Muscle of leg (tissue), 3 donors: ENCODE measurements at regions not wholly inside any gene's neighbourhood (a gene's known extent, or its start where the extent isn't known, plus 50 kb on each side); places are given as distances from the start of the nearest gene placed in this dataset.
"Not testable (repeated sequence)": the region's sequence is repeated elsewhere in the genome, so short reads cannot be mapped to it uniquely, and the experiment has no call there.

Experiments used
- DNase-seq: peaks from one replicate; pipeline ENCODE4 v3.0.0; 2013
- H3K27ac ChIP-seq: one replicate; pipeline ENCODE4 v1.5.1; 2013; ENCODE audit warnings: mild to moderate bottlenecking, low read length, control low read depth
- H3K27me3 ChIP-seq: one replicate; pipeline ENCODE4 v1.6.1; 2013; ENCODE audit warnings: low read length; ENCODE audit not compliant: control insufficient read depth, insufficient read depth
- H3K36me3 ChIP-seq: one replicate; pipeline ENCODE4 v1.6.1; 2013; ENCODE audit warnings: low read length; ENCODE audit not compliant: control insufficient read depth, insufficient read depth
- H3K4me1 ChIP-seq: one replicate; pipeline ENCODE4 v1.6.1; 2013; ENCODE audit warnings: low read length; ENCODE audit not compliant: control insufficient read depth, insufficient read depth
- H3K4me3 ChIP-seq: one replicate; pipeline ENCODE4 v1.5.1; 2013; ENCODE audit warnings: low read length, control low read depth
- H3K9me3 ChIP-seq: replicated peaks from 2 replicates; pipeline ENCODE4 v1.6.1; 2013; ENCODE audit warnings: low read depth, low read length; ENCODE audit not compliant: control insufficient read depth
- WGBS: methylation state at CpG from one replicate; pipeline ENCODE4 v1.1.5; 2013; ENCODE audit warnings: missing lambda C conversion rate; ENCODE audit not compliant: insufficient coverage; 5-methylcytosine and 5-hydroxymethylcytosine counted together

GRCh38 chr1:217053676-217054075 is 330.4 kb upstream of the ESRRG start:
- H3K36me3 ChIP-seq = no peaks in the 10 kb centered on the region
- H3K9me3 ChIP-seq = peaks cover 3% of the 10 kb centered on the region
- peak; percentile 77 for DNase-seq
- no peak overlapping the region for H3K4me3 ChIP-seq
- peak overlapping the region; percentile 57 for H3K27ac ChIP-seq
- 75% methylated on average over 3 of the region's 3 CpGs for WGBS
- H3K27me3 ChIP-seq = no peaks in the 10 kb centered on the region
- peaks cover 3% of the 10 kb centered on the region for H3K4me1 ChIP-seq

- WGBS = no CpG with 5 or more reads among the region's 2 CpGs
- H3K36me3 ChIP-seq = peaks cover 7% of the 10 kb centered on the region
- no peaks in the 10 kb centered on the region for H3K9me3 ChIP-seq
- no peak for DNase-seq
- no peak overlapping the region for H3K27ac ChIP-seq
- H3K4me1 ChIP-seq = peaks cover 3% of the 10 kb centered on the region
- H3K27me3 ChIP-seq = no peaks in the 10 kb centered on the region
- no peak overlapping the region for H3K4me3 ChIP-seq
These were observed 329.4 kb upstream of the ESRRG start for GRCh38 chr1:217052626-217053025.

GRCh38 chr1:217052196-217052595 is 329.0 kb upstream of the ESRRG start:
- H3K36me3 ChIP-seq = peaks cover 7% of the 10 kb centered on the region
- no peak overlapping the region for H3K27ac ChIP-seq
- no peak overlapping the region for H3K4me3 ChIP-seq
- H3K4me1 ChIP-seq = peaks cover 3% of the 10 kb centered on the region
- DNase-seq = no peak
- H3K9me3 ChIP-seq = no peaks in the 10 kb centered on the region
- H3K27me3 ChIP-seq = no peaks in the 10 kb centered on the region
- WGBS = no CpG with 5 or more reads among the region's 2 CpGs

GRCh38 chr1:217049721-217050120 is 326.5 kb upstream of the ESRRG start:
- Histone ChIP-seq H3K4me3 (no peak overlapping the region), H3K4me1 (peaks cover 8% of the 10 kb centered on the region), H3K27ac (no peak overlapping the region), H3K9me3 (no peaks in the 10 kb centered on the region), H3K27me3 (no peaks in the 10 kb centered on the region), H3K36me3 (peaks cover 7% of the 10 kb centered on the region)
- WGBS = 25% methylated on average over 1 of the region's 2 CpGs
- DNase-seq = no peak

GRCh38 chr1:217049081-217049480 is 325.9 kb upstream of the ESRRG start:
- Histone ChIP-seq H3K4me1 (peaks cover 8% of the 10 kb centered on the region), H3K27me3 (no peaks in the 10 kb centered on the region), H3K27ac (no peak overlapping the region), H3K9me3 (no peaks in the 10 kb centered on the region), H3K36me3 (peaks cover 7% of the 10 kb centered on the region), H3K4me3 (no peak overlapping the region)
- no CpG with 5 or more reads among the region's 1 CpG for WGBS
- no peak for DNase-seq

GRCh38 chr1:217048104-217048707 is 325.0 kb upstream of the ESRRG start:
- H3K4me1 ChIP-seq = peaks cover 6% of the 10 kb centered on the region
- no peaks in the 10 kb centered on the region for H3K27me3 ChIP-seq
- H3K36me3 ChIP-seq = peaks cover 7% of the 10 kb centered on the region
- no peak overlapping the region for H3K4me3 ChIP-seq
- H3K9me3 ChIP-seq = no peaks in the 10 kb centered on the region
- H3K27ac ChIP-seq = no peak overlapping the region
- DNase-seq = no peak
- 67% methylated on average over 5 of the region's 5 CpGs for WGBS

- Histone ChIP-seq H3K9me3 (peaks cover 5% of the 10 kb centered on the region), H3K27ac (peak overlapping the region; percentile 45), H3K27me3 (no peaks in the 10 kb centered on the region), H3K36me3 (no peaks in the 10 kb centered on the region), H3K4me3 (no peak overlapping the region), H3K4me1 (peaks cover 10% of the 10 kb centered on the region)
- WGBS = no CpG with 5 or more reads among the region's 1 CpG
- DNase-seq = peak; percentile 79
These were observed 317.7 kb upstream of the ESRRG start for GRCh38 chr1:217040711-217041455.

- peaks cover 4% of the 10 kb centered on the region for H3K4me1 ChIP-seq
- no peaks in the 10 kb centered on the region for H3K36me3 ChIP-seq
- H3K4me3 ChIP-seq = no peak overlapping the region
- DNase-seq = no peak
- no peaks in the 10 kb centered on the region for H3K27me3 ChIP-seq
- peaks cover 5% of the 10 kb centered on the region for H3K9me3 ChIP-seq
- 100% methylated on average over 1 of the region's 2 CpGs for WGBS
- H3K27ac ChIP-seq = no peak overlapping the region
These were observed 316.7 kb upstream of the ESRRG start for GRCh38 chr1:217039926-217040325.

- no CpG with 5 or more reads among the region's 3 CpGs for WGBS
These were observed 315.9 kb upstream of the ESRRG start for GRCh38 chr1:217039139-217039538.

GRCh38 chr1:217036757-217037156 is 313.5 kb upstream of the ESRRG start:
- H3K36me3 ChIP-seq = no peaks in the 10 kb centered on the region
- H3K27ac ChIP-seq = no peak overlapping the region
- no CpG with 5 or more reads among the region's 3 CpGs for WGBS
- DNase-seq = no peak
- peaks cover 5% of the 10 kb centered on the region for H3K9me3 ChIP-seq
- no peaks in the 10 kb centered on the region for H3K4me1 ChIP-seq
- no peak overlapping the region for H3K4me3 ChIP-seq
- H3K27me3 ChIP-seq = no peaks in the 10 kb centered on the region

More at GRCh38 chr1:217039139-217039538, 315.9 kb upstream of the ESRRG start:
- not testable (repeated sequence) for H3K4me3 ChIP-seq, H3K4me1 ChIP-seq, H3K27me3 ChIP-seq, H3K36me3 ChIP-seq, H3K27ac ChIP-seq, DNase-seq, H3K9me3 ChIP-seq
